Naive thymus-derived CD8-positive, alpha-beta T cell (primary cell): ENCODE measurements at regions not wholly inside any gene's neighbourhood (a gene's known extent, or its start where the extent isn't known, plus 50 kb on each side); places are given as distances from the start of the nearest gene placed in this dataset.
"Not testable (repeated sequence)": the region's sequence is repeated elsewhere in the genome, so short reads cannot be mapped to it uniquely, and the experiment has no call there.

Experiments
- ATAC-seq, 2 donors: fragments of 150-1000 bp; cut with Tn5 transposase in 1 of 2; sonication (Bioruptor Pico), chemical (Tn5 transposase) in 1 of 2; 1 replicate in 1 of 2; 2 replicates in 1 of 2; pipeline ENCODE4 v1.10.0; 2021; ENCODE audit warnings: mild to moderate bottlenecking in 2 of 2, moderate library complexity in 2 of 2
- POLR2A ChIA-PET: fragments of 350-600 bp; sonication (Branson Sonifier 250); formaldehyde crosslinking; loops from one replicate; lab custom pipeline; 2021; ENCODE audit warnings: antibody characterized with exemption; lab: Charles Lee
- DNase-seq, 10 donors: peaks; one replicate each; pipeline versions ENCODE4 v3.0.0 to v3.0.0-alpha.2; 2020 to 2022
- H3K27ac Mint-ChIP-seq, 10 donors: one replicate each; pipeline ENCODE4 v1.8.0; 2020 to 2022; ENCODE audit warnings: mild to moderate bottlenecking in 10 of 10, mixed read lengths in 10 of 10, moderate library complexity in 4 of 10, inconsistent platforms in 1 of 10
- H3K27me3 Mint-ChIP-seq, 5 donors: one replicate each; pipeline ENCODE4 v1.8.0; 2021 to 2022; ENCODE audit warnings: mixed read lengths in 5 of 5
- H3K36me3 Mint-ChIP-seq, 3 donors: one replicate each; pipeline ENCODE4 v1.8.0; 2020 to 2022; ENCODE audit warnings: mixed read lengths in 3 of 3, mild to moderate bottlenecking in 2 of 3, inconsistent platforms in 1 of 3
- H3K4me1 Mint-ChIP-seq, 4 donors: one replicate each; pipeline ENCODE4 v1.8.0; 2021 to 2022; ENCODE audit warnings: mixed read lengths in 4 of 4
- H3K4me3 Mint-ChIP-seq, 10 donors: one replicate each; pipeline ENCODE4 v1.8.0; 2020 to 2022; ENCODE audit warnings: mild to moderate bottlenecking in 10 of 10, mixed read lengths in 10 of 10, moderate library complexity in 6 of 10, inconsistent platforms in 1 of 10
- H3K9me3 Mint-ChIP-seq, 9 donors: one replicate each; pipeline ENCODE4 v1.8.0; 2020 to 2022; ENCODE audit warnings: mixed read lengths in 9 of 9, mild to moderate bottlenecking in 3 of 9, inconsistent platforms in 1 of 9, moderate library complexity in 1 of 9

DNA sequence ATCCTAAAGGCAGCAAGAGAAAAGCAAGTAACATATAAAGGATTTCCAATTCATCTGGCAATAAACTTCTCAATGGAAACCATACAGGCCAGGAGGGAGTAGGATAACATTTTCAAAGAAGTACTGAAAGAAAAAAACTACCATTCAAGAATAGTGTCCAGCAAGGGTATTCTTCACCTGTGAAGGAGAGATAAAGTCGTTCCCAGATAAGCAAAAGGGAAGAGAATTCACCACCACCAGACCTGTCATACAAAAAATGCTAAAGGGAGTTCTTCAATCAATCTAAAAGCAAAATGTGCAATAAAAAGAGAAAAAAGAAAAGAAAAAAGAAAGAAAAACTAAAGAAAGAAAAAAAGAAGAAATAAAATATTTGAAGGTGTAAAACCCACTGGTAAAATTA, 228.9 kb upstream of the AMIGO2 start:
- Mint-ChIP-seq H3K27me3 (no peaks in the 10 kb centered on the region), H3K36me3 (peaks cover 3 to 44% (median 20%) of the 10 kb centered on the region in 3 donors), H3K9me3 (peaks cover 2 to 54% (median 36%) of the 10 kb centered on the region in 9 donors), H3K27ac (peak overlapping the region in 4 of 10 donors; percentile 18 to 95 (median 80)), H3K4me1 (peaks cover 16 to 42% (median 42%) of the 10 kb centered on the region in 4 donors), H3K4me3 (peak overlapping the region in 2 of 10 donors; percentile 19)
- no peak for DNase-seq
- no peak for ATAC-seq
- POLR2A ChIA-PET: interaction anchor here (0.7 kb wide), 1 partner anchor 56 kb away, joined by 3 read pairs; no protein-coding TSS in a partner anchor

DNA sequence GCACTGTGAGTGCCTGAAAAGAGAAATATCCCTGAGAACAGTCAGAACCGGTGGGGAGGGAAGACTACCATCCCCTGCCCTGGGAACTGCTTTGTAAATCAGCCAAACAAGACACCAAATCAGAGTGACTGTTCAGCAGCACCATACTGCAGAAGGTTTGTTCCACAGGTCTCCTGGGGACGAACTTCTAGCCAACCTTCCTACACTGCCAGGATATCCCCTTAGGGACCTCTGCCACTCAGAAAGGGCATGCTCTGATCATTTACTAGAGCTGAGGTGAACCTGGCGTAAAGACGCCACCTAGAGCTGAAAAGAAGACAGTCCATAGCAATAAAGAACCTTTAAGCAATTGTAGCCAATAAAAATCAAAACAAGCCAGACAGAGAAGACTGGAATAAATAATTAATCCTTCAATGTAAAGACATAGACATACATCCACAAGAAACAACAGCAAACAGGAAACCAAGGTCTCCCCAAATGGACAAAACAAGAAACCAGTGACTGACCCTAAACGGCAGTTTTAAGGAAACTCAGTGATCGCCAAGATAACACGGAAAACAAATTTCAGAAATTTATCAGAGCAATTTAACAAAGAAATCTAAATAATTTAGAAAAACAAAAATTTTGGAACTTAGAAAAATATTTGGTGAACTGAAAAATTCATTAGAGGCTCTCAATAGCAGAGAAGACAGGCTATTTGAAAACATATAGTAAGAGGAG, 228.1 kb upstream of the AMIGO2 start:
- Mint-ChIP-seq H3K27me3 (no peaks in the 10 kb centered on the region), H3K36me3 (peaks cover 3 to 48% (median 23%) of the 10 kb centered on the region in 3 donors), H3K4me3 (peak overlapping the region; percentile 79 to 93 (median 90)), H3K4me1 (peaks cover 20 to 45% (median 43%) of the 10 kb centered on the region in 4 donors), H3K27ac (peak overlapping the region; percentile 69 to 96 (median 92)), H3K9me3 (peaks cover 2 to 58% (median 41%) of the 10 kb centered on the region in 9 donors)
- DNase-seq (peak in 9 of 10 donors; percentile 27 to 77 (median 50)), ATAC-seq (peak; percentile 93 to 96)
- POLR2A ChIA-PET: interaction anchor here (0.5 to 3.7 kb wide), 17 partner anchors 8 to 275 kb away, joined by 3 to 60 read pairs (median 8); partner anchors contain the start of genes AMIGO2 and PCED1B

DNA sequence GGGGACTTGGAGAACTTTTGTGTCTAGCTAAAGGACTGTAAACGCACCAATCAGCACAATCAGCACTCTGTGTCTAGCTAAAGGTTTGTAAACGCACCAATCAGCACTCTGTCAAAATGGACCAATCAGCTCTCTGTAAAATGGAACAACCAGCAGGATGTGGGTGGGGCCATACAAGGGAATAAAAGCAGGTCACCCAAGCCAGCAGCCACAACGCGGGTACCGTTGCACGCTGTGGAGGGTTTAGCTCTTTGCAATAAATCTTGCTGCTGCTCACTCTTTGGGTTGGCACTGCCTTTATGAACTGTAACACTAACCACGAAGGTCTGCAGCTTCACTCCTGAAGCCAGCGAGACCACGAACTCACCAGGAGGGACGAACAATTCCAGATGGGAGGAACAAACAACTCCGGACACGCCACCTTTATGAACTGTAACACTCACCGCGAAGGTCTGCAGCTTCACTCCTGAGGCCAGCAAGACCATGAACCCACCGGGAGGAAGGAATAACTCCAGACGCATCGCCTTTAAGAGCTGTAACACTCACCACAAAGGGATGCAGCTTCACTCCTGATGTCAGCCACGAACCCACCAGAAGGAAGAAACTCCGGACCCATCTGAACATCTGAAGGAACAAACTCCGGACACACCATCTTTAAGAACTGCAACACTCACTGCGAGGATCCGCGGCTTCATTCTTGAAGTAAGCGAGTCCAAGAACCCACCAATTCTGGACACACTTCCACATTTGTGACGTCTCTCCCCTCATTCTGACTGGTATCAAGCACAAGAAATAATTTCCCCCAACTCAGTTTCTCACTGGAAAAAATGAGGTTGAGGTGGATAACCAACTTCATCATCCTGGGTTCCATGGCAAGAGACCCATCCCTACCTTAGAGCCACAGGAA, 227.3 kb upstream of the AMIGO2 start:
- POLR2A ChIA-PET: interaction anchor here (0.5 to 3.7 kb wide), 27 partner anchors 8 to 274 kb away, joined by 3 to 60 read pairs (median 5); partner anchors contain the start of genes AMIGO2 and PCED1B
- not testable (repeated sequence) for H3K27me3 Mint-ChIP-seq
- H3K9me3 Mint-ChIP-seq: peaks cover 2 to 63% (median 41%) of the 10 kb centered on the region in 9 donors
- peak overlapping the region; percentile 79 to 93 (median 90) for H3K4me3 Mint-ChIP-seq
- H3K27ac Mint-ChIP-seq: peak overlapping the region; percentile 69 to 96 (median 92)
- peaks cover 25 to 49% (median 47%) of the 10 kb centered on the region in 4 donors for H3K4me1 Mint-ChIP-seq
- DNase-seq (peak in 9 of 10 donors; percentile 2 to 77 (median 45)), ATAC-seq (peak; percentile 30 to 38)
- peaks cover 3 to 48% (median 23%) of the 10 kb centered on the region in 3 donors for H3K36me3 Mint-ChIP-seq

DNA sequence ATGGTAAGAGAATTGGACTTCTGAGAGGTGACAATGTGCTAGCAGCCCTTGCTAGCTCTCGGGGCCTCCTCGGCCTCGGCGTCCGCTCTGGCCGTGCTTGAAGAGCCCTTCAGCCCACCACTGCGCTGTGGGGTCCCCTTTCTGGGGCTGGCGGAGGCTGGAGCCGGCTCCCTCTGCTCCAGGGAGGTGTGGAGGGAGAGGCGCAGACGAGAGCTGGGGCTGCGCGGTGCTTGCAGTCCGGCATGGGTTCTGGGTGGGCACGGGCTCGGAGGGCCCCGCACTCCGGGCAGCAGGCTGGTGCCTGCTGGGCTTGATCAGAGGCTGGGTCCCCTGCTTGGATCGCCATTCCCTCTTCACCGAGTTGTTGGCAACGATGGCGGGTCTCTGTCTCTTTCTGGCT, 226.4 kb upstream of the AMIGO2 start:
- peaks cover 3 to 43% (median 27%) of the 10 kb centered on the region in 3 donors for H3K36me3 Mint-ChIP-seq
- peaks cover 27 to 58% (median 54%) of the 10 kb centered on the region in 4 donors for H3K4me1 Mint-ChIP-seq
- H3K4me3 Mint-ChIP-seq: peak overlapping the region in 6 of 10 donors; percentile 29 to 93 (median 60)
- no peaks in the 10 kb centered on the region for H3K27me3 Mint-ChIP-seq
- peaks cover 0 to 65% (median 33%) of the 10 kb centered on the region in 9 donors for H3K9me3 Mint-ChIP-seq
- POLR2A ChIA-PET: interaction anchor here (0.6 to 3.7 kb wide), 21 partner anchors 9 to 327 kb away, joined by 3 to 60 read pairs (median 5); partner anchors contain the start of genes AMIGO2 and PCED1B
- DNase-seq (no peak), ATAC-seq (no peak)
- H3K27ac Mint-ChIP-seq: peak overlapping the region in 3 of 10 donors; percentile 90 to 95 (median 94)

DNA sequence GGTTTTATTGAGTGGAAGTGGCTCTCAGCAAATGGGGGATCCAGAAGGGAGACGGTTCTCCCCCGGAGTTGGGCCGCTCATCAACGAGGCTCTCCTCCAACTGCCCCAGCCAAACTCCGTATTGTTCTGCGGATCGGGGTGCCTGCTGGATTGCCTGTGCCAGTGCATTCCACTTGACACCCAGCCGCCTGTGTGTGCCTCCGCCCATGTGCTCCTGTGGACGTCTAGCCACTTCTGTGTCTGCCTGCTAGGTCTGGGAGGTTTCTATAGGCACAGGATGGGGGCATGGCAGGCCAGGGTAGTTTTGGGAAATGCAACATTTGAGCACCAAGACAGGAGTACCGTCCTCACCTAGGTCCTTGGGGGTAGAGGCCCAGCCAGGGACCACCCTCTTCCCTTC, 225.7 kb upstream of the AMIGO2 start:
- peaks cover 27 to 58% (median 54%) of the 10 kb centered on the region in 4 donors for H3K4me1 Mint-ChIP-seq
- peaks cover 0 to 62% (median 29%) of the 10 kb centered on the region in 9 donors for H3K9me3 Mint-ChIP-seq
- H3K4me3 Mint-ChIP-seq: peak overlapping the region in 5 of 10 donors; percentile 14 to 64 (median 52)
- POLR2A ChIA-PET: interaction anchor here (2.8 to 3.7 kb wide), 2 partner anchors 87 to 92 kb away, joined by 33 to 60 read pairs; no protein-coding TSS in a partner anchor
- H3K27ac Mint-ChIP-seq: peak overlapping the region in 4 of 10 donors; percentile 37 to 78 (median 46)
- H3K27me3 Mint-ChIP-seq: no peaks in the 10 kb centered on the region
- peaks cover 3 to 40% (median 27%) of the 10 kb centered on the region in 3 donors for H3K36me3 Mint-ChIP-seq
- DNase-seq (no peak), ATAC-seq (no peak)

DNA sequence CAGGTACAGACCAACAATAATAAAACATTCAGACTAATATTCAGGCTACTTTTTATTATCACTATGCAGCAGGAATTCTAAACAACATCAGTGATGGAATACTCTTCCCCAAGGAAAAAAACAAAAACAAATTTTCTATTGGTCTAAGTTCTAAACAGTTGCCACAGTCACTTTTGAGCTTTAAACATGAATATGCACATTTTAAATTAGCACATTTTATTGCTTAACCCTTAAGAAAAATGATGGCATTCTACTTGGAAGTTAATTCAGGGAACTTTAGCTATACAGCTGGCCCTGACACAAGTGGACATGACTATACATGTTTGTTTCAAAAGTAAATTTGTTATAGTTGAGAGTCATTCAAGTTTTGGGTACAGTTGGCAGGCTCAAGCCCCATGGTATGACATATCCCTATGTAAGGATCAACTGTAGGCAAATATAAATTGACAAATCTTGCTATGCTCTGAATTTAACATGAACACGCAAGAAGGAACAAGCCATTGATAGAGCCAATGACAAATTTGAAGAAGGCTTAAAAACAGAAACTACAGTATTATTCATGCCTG, 224.3 kb upstream of the AMIGO2 start:
- Mint-ChIP-seq H3K36me3 (peaks cover 3 to 30% (median 25%) of the 10 kb centered on the region in 3 donors), H3K27ac (peak overlapping the region in 5 of 10 donors; percentile 11 to 83 (median 52)), H3K4me3 (peak overlapping the region in 1 of 10 donors; percentile 20), H3K4me1 (peaks cover 33 to 65% (median 62%) of the 10 kb centered on the region in 4 donors), H3K9me3 (peaks cover 0 to 58% (median 19%) of the 10 kb centered on the region in 9 donors), H3K27me3 (no peaks in the 10 kb centered on the region)
- ATAC-seq (no peak), DNase-seq (no peak)
- POLR2A ChIA-PET: interaction anchor here (0.7 to 2.0 kb wide), 3 partner anchors 86 to 224 kb away, joined by 3 to 6 read pairs (median 3); partner anchors contain the start of genes AMIGO2 and PCED1B

DNA sequence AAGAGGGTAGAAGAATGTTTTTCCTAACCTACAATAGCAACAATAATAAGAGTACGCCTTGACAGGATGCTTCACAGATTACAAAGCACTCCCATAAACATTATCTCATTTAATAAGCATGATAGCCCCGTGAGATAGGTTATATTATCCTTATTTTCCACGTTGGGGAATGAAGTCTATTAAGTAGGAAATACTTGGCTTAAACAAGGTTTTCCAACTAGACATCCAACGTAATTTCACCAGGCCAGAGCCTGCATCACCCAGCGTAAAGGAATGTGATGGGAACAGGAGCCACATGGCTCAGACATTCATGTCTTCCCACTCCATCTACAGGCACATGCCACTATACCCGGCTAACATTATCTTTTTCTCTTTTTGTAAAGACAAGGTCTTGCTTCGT, 223.4 kb upstream of the AMIGO2 start:
- H3K9me3 Mint-ChIP-seq: peaks cover 0 to 61% (median 19%) of the 10 kb centered on the region in 9 donors

DNA sequence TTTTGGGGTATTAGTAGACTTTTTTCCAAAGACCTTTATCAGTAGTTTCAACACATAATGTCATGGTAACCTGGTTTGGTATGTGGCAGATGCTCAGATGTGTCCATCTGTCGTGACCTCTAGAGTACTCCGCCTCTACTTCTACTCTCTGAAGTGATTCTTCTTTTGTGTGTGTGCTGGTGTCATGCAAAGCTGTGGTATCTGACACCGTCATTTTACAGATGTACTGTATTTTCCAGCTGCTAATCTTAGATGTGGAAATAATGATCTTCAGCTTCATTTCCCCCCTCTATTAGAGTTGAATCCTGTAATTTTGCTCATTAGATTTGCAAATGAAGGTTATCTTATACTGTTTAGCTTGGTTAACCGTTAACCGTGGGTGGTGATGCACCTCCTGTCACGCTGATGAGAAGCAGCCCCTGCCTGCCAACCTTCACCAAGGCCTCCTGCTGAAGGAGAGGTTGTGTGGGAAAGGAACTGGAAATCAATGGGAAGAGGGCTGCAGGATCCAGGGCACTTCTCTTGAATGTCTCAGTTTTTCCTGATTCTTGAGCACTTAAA, 222.4 kb upstream of the AMIGO2 start:
- peak; percentile 65 to 68 for ATAC-seq
- H3K27ac Mint-ChIP-seq: peak overlapping the region in 8 of 10 donors; percentile 27 to 87 (median 74)

More for the DNA sequence above, 223.4 kb upstream of the AMIGO2 start:
- ATAC-seq: no peak
- H3K27me3 Mint-ChIP-seq: no peaks in the 10 kb centered on the region
- peaks cover 0 to 31% (median 21%) of the 10 kb centered on the region in 3 donors for H3K36me3 Mint-ChIP-seq
- H3K4me3 Mint-ChIP-seq: peak overlapping the region in 3 of 10 donors; percentile 0 to 29 (median 3)
- POLR2A ChIA-PET: interaction anchor here (0.9 to 2.0 kb wide), 4 partner anchors 19 to 224 kb away, joined by 3 to 6 read pairs (median 4); partner anchors contain the start of genes AMIGO2 and PCED1B
- DNase-seq: no peak
- H3K4me1 Mint-ChIP-seq: peaks cover 36 to 70% (median 66%) of the 10 kb centered on the region in 4 donors
- peak overlapping the region in 6 of 10 donors; percentile 37 to 87 (median 81) for H3K27ac Mint-ChIP-seq

DNA sequence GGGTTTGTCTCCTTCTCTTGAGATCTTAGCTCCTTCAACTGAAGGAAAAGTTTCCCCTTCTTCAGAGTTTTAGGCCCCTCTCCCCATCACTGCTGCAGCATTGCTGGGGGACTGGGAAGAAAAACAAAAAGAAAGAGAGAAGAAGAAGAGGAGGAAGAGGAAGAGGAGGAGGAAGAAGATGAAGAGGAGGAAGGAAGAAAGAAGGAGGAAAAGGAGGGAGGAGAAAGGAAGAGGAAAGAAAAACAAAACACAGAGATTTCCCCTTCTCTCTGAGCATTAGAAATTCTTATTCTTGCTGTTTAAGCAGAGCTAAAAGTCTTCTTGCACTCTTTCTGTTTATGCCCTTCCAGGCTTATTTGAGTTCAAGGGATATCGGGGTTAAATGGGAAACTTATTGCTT, 219.8 kb upstream of the AMIGO2 start:
- Mint-ChIP-seq H3K9me3 (peaks cover 0 to 38% (median 13%) of the 10 kb centered on the region in 9 donors), H3K4me1 (peaks cover 45 to 75% (median 71%) of the 10 kb centered on the region in 4 donors), H3K4me3 (peak overlapping the region in 7 of 10 donors; percentile 50 to 69 (median 57)), H3K27ac (peak overlapping the region; percentile 64 to 96 (median 88)), H3K36me3 (peaks cover 0 to 21% (median 9%) of the 10 kb centered on the region in 3 donors), H3K27me3 (no peaks in the 10 kb centered on the region)
- DNase-seq: no peak
- no peak for ATAC-seq
- POLR2A ChIA-PET: interaction anchor here (0.6 to 1.1 kb wide), 2 partner anchors 65 to 92 kb away, joined by 3 read pairs; no protein-coding TSS in a partner anchor

More for the DNA sequence above, 222.4 kb upstream of the AMIGO2 start:
- POLR2A ChIA-PET: interaction anchor here (0.5 to 2.1 kb wide), 11 partner anchors 10 to 1955 kb away, joined by 3 to 9 read pairs (median 4); partner anchors contain the start of genes AMIGO2 and PCED1B
- Mint-ChIP-seq H3K36me3 (peaks cover 0 to 28% (median 18%) of the 10 kb centered on the region in 3 donors), H3K4me3 (peak overlapping the region in 5 of 10 donors; percentile 13 to 61 (median 36)), H3K27me3 (no peaks in the 10 kb centered on the region), H3K4me1 (peaks cover 32 to 68% (median 63%) of the 10 kb centered on the region in 4 donors), H3K9me3 (peaks cover 0 to 58% (median 13%) of the 10 kb centered on the region in 9 donors)
- DNase-seq: peak in 1 of 10 donors; percentile 9

DNA sequence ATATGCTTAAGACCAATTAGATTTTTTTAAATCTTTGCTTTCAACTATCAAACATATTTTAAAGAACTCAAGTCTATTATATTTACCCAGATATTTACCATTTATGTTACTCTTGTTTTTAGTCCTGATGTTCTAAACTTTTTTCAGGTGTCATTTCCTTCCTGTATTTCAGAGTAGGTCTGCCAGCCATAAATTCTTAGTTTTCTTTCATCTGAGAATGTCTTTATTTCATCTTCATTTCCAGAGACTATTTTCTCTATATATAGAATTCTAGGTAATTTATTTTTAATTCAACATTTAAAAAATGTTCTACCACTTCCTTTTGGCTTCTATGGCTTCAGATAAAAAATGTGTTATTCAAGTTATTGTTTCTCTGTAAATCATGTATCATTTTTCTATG, 218.2 kb upstream of the AMIGO2 start:
- Mint-ChIP-seq H3K9me3 (peaks cover 0 to 31% (median 8%) of the 10 kb centered on the region in 9 donors), H3K27me3 (no peaks in the 10 kb centered on the region), H3K4me3 (peak overlapping the region; percentile 9 to 76 (median 52)), H3K4me1 (peaks cover 41 to 66% (median 63%) of the 10 kb centered on the region in 4 donors), H3K27ac (peak overlapping the region; percentile 35 to 94 (median 71)), H3K36me3 (peaks cover 0 to 15% (median 4%) of the 10 kb centered on the region in 3 donors)
- DNase-seq (peak in 2 of 10 donors; percentile 39 to 46), ATAC-seq (peak; percentile 21 to 67)
- POLR2A ChIA-PET: interaction anchor here (1.0 to 1.9 kb wide), 6 partner anchors 9 to 218 kb away, joined by 3 to 8 read pairs (median 4); no protein-coding TSS in a partner anchor
